ENCODE measurements at regions not wholly inside any gene's neighbourhood (a gene's known extent, or its start where the extent isn't known, plus 50 kb on each side); places are given as distances from the start of the nearest gene placed in this dataset.

GRCh38 chrX:25066131-25066530, 50.4 kb upstream of the ARX start:
- H3K27ac ChIP-seq (ENCODE audit: low read depth, low read length) = no peak overlapping the region
- no peaks in the 10 kb centered on the region for H3K36me3 ChIP-seq (ENCODE audit: insufficient read depth, low read length)
- H2AFZ ChIP-seq (ENCODE audit: low read length, unreplicated experiment) = no peak overlapping the region
- no peak overlapping the region for H3K4me3 ChIP-seq (ENCODE audit: low read depth, low read length)
- H3K27me3 ChIP-seq (ENCODE audit: insufficient read depth, low read length) = peaks cover 8% of the 10 kb centered on the region; the same call in 1 of the 2 replicates
- H3K79me2 ChIP-seq (ENCODE audit: control insufficient read depth, insufficient read depth, low read length, unreplicated experiment) = no peaks in the 10 kb centered on the region
- no peaks in the 10 kb centered on the region for H3K4me1 ChIP-seq (ENCODE audit: control insufficient read depth, insufficient read depth, low read length, unreplicated experiment)

All from ACC112 (cell line).